ENCODE measurements at regions not wholly inside any gene's neighbourhood (a gene's known extent, or its start where the extent isn't known, plus 50 kb on each side); places are given as distances from the start of the nearest gene placed in this dataset.
"Not testable (repeated sequence)": the region's sequence is repeated elsewhere in the genome, so short reads cannot be mapped to it uniquely, and the experiment has no call there.

DNA sequence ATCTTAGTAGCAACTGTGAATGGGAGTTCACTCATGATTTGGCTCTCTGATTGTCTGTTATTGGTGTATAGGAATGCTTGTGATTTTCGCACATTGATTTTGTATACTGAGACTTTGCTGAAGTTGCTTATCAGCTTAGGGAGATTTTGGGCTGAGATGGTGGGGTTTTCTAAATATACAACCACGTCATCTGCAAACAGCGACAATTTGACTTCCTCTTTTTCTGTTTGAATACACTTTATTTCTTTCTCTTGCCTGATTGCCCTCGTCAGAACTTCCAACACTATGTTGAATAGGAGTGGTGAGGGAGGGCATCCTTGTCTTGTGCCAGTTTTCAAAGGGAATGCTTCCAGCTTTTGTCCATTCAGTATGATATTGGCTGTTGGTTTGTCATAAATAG is 1883.1 kb upstream of the TENM3 start:
- not testable (repeated sequence) for DNase-seq

DNA sequence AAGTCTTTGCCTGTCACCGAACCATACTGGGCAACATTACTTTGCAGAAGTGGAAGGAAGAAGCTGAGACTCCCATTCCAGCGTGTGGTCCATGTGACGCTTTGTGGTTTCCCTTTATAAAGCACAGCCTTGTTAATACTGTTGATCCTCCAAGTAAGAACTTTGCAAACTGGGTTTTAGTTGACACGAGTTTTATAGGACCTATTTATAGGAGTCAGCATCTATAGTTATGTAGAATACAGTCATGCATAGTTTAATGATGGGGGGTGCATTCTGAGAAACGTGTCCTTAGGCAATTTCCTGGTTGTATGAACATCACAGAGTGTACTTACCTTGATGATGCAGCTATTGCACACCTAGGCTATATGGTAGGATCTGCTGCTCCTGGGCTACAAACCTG is 1879.4 kb upstream of the TENM3 start:
- no peak for DNase-seq

DNA sequence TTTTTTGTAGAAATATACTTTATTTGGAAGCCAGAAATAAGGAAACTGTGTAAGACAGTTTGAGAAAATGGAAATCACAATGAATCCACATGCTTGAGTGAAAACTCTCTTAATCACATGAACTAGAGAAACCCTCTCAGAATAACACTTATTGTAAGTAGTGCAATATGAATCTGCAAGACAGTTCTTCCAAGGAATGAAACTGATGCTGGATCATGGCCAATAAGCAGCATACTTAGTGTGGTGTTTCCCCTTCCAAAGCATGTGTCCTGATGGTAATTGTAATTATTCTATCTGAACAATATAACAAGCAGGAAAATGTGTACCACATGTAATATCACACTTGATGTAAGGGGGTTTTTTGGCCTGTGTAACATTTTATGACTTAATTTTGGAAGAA is 1870.5 kb upstream of the TENM3 start:
- no peak for DNase-seq

DNA sequence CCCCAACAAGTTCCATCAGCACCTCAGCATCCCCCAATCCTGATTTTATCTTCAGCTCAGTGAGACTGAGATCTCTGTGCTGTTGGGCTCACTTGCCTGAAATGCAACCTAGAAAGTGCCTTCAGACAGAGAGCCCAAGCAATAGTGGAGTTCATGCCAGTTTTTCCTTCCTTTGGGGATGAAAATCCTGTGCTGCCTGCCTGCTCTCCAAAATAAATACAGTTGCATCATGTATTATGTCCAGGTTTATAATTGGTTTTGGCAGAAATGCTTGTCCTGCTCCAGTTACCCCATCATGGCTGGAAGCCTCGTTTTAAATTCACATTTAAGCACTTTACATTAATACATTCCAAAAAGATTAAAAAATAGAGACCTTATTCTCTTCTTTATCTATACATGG is 1865.5 kb upstream of the TENM3 start:
- no peak for DNase-seq

DNA sequence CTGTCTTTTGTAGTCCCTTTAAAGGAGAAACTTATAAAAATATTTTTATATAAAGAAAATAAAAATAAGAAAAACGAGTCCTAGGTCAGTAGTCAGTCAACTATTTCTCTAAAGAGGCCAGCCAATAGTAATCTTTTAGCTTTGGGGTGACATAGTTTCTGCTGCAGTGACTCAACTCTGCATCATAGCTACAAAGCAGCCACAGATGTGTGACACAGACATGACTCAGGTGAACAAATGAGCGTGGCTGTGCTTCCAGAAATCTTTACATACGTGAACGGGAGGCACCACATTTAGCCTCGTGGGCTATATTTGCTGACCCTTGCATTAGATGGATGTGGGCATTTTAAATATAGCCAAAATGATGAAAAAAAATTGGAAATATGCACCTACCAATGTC is 1862.5 kb upstream of the TENM3 start:
- DNase-seq = no peak

DNA sequence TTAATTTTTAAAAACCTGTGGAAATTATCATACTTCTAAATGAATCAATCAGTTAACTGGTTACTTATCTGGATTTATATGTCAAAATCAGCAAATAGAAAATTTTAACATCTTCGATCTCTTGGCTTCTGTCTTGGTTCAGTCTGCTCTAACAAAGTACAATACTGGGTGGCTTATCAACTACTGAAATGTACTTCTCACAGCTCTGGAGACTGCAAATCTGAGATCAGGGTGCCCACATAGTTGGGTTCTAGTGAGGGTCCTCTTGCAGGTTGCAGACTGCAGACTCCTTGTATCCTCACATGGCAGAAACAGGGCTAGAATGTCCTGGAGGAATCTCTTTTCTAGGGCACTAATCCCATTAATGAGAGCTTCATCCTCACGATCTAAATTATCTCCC is 1851.6 kb upstream of the TENM3 start:
- DNase-seq = no peak

DNA sequence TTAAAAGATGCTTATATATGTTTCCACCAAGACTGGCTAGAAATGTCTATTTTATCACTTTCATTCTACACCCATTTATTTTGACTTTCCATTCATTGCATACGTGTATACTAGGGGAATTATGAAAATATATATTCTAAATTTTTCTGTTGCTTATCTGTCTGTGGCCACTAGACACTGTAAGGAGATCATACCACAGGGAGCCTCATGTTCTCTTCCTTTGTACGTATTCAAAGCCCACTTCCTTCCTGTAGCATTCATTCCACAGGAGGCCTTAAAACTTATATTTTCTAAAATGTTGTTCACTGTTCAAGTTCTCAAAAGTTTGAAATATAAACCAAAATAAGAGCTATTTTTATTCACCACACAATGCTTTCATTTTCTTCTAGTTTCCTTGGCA is 1848.9 kb upstream of the TENM3 start:
- no peak for DNase-seq

DNA sequence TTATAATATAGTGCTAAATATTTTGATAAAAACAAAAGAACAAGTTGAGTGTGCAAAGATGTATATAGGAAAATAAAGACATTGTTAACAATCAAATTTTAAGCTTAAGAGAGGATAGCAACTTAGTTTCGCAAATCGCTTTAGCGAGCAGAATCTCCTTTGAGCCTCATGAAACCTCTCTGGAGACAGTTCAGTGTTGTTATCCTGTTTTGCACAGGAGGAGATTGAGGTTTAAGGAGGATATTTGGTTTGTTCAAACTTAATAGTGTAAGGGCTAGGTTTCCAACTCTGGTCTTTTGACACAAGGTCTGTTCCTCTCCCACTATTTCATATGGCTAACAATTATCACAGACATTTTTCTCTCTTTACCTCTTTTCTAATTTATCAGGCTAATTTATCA is 1848.5 kb upstream of the TENM3 start:
- DNase-seq = no peak

DNA sequence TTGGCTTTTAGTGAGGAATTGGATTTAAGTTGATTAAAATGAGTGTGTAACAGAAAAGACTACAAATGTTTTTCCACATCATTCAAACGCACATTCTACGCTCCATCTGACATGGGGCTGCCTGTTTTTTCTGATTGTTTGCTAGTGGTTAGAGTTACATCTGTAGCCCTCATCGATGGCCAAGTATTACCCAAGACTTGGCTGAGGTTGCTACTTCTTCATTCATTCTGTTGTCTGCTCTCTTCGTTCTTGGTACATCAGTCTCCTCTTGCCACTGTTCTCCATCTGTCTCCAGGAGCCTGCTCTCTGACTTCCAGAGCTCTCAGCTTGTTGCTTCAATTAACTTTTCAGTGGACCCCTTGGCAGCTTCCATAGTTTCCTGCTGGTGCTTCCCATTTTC is 1844.6 kb upstream of the TENM3 start:
- no peak for DNase-seq

DNA sequence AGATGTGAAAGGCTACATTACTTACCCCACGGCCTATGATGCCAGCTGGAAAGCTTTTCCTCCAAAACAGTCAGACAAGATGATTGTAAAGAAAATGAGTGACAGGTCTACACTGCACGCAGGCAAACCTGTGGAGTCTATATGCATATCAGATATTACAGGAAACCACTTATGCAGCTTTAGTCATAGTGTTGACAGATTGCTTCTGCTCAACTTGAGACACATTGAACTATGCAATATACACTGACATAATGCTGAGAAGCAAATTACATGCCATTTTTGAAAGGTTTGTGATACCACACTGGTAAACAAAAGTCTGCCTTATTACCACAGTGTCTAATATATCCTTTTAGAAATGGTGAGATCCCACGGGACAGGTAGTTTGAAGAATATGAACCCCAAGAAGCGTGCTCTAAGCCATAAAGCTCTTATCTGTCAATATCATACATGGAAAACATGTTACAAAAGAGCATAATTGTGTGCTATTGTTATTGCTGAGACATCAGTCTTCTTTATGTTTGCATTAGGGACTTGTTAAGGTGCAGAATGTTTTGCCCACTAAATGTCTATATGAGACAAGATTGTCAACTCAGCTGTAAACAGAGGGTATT is 1835.8 kb upstream of the TENM3 start:
- no peak for DNase-seq

DNA sequence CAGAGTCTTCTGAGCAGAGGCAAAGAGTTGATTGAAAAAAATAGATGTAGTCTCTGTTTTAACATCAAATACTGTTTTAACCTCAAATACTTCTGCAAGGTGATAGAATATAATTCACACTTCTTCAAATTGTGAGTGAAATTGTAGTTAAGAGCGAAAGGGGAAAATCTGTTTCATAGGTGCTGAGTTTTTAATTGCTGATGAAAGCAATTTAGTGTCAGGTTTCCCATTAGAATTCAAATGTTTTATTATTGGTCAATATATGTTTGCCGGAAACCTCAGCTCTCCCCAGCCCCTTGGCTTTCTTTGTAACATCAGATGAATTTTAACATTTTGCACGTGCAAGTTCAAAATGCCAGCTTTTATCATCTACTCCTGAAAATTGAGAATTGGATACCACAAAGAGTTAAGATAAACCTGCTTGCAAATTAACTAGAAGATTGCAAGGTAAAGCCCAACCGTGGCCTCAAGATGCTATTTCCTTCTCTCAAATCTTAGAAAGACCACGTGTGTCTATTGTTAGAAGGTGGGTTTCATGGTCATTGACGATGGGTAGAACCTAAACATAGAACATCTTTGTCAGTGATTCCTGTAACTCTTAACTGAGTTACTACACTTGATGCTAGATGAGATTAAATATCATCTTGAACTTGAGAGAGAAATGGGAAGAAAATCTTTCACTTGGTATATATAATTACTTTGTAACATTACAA is 1824.2 kb upstream of the TENM3 start:
- DNase-seq = no peak

DNA sequence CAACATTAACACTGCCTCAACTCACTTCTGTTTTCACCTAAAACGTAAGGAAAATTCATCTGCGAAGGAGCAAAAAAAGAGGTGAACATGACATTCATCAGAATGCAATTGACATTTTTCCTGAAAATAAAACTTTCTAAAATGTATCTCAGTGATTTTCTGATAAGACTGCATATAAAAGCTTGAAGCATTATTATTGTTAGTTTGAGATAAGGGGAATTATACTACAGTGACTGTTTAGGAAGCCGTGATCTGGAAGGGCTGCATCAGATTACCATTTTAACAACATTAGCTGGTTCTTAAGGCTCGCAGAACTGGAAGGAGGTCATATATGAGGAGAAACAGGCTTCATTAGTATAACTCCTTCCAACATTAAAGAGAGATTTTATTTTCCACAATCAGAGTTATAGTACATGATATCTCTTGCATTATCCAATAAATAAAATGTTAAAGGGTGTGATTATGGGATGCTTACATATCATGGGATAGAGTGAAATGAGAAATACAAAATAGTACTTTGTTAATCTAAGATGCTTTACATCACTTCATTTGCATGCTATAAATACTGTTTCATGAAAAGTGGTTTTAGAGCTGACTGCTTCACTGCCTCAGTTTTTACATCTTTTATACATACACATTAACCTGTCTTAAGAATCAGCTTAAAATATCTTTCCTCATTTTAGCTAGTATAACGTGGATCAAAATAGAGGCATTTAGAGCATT is 1820.1 kb upstream of the TENM3 start:
- no peak for DNase-seq

DNA sequence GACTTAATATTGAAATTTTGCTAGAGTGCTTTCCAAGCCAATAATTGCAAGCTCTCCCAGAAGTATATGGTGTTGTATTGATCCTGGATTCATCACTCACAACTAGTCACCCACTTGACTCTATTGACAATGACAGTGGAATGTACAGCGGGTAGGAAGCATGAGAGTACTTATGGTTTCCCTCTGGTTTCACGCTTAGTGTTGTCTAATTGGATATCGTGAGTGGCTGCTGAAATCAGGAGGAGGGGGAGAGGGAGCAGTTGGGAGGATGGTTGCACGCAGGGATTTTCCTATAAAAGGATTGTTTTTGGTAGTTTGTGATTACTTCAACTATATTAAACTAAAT is 1819.5 kb upstream of the TENM3 start:
- no peak for DNase-seq

DNA sequence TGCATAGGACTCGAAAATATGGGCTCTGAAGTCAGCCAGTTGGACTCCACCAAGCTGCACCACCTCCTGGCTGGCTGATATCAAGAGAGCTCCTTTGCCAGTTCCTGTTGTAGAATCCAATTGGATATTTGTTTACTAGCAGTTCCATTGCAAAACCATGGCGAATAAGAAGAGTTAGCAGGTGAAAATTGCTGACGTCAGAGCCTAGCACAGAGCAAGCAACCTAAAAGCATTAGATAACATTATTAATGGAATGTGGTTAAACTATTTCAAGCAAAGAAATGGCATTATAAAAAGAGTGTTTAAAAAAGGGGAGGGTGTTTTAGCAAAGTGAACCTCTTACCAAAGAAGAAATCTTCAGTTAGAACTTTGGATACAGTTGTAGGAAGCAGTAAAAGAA is 1816.3 kb upstream of the TENM3 start:
- no peak for DNase-seq

DNA sequence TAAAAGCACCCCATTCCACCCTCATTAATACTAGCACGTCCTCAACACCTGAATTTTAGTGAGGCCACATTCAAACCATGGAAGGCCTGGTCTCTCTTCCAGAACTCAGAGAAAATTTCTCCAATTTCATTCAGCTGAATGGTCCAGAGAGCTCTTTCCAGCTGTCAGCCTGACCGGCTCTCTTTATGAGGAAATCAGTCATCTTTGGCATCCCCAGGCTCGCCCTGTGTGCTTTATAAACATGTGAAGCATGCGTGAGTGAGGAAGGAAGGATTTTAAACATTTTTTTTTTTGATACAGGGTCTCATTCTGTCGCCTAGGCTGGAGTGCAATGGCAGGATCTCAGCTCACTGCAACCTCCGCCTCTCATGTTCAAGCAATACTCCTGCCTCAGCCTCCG is 1812.9 kb upstream of the TENM3 start:
- DNase-seq = no peak

DNA sequence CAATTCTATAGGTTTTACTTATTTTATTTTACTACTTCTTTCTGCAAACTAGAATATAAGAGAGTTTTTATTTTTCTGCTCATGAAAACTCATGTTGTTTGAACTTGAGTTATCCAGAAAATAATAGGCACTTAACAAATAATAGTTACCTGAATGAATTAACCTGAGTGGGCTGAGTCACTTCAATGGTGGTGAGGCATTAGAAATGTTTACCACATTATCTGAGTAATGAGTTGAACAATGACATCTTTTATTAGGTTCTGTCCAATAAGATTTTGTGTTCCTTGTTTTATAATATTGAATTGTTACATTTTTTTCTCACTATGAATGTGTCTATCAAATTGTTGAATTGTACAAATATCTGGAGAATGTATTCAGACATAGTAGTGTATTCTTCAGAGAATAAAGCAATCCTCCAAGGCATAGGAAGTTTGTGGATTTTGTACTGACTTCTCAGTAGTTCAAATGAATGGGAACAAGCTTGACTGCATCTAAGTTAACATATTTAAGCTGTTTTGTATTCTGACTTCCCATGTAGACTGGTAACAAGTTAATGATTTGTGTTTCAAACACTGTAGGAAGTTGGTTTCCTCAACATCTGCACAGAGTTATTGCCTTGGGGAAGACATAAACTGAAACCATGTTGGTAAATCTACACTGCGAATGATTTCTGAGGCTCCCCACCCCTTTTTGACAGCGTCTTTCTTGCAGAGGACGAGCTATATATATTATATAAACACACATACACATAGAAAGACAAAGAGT is 1808.9 kb upstream of the TENM3 start:
- DNase-seq = no peak

DNA sequence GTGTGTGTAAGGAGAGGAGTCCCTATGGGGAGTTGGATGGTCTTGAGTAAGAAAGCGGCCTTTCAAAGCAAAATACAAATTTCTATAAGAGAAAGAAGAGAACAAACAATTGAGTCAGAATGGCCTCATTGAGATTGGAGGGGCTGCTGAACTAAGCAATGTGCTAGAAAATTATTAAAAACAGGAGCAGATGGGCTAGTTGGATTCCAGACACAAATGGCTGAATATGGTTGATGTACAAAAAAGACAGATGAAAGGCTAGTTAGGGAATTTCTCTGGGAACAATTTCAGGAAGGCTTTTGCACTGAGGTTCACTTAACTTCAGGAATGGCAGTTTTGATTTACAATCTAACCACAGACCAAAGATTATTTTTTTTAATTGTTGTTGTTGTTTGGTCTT is 1806.8 kb upstream of the TENM3 start:
- no peak for DNase-seq

DNA sequence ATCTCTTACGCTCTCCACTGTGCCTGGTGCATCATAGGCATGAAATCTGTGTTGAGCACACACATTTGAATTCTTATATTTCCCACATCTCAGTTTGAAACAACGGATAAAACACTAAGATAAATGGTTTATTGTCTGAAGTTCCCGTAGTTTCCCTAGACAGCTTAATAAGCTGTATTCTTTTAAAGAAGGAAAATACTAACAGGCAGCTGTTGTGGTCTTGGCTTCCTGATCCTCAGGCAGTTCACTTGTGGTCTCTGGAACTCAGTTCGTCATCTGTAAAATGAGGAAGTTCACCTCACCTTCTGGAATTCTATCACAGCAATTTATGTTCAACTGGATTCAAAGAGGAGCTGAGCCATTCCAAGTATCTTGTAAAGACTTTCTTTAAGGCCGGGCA is 1805.6 kb upstream of the TENM3 start:
- no peak for DNase-seq

DNA sequence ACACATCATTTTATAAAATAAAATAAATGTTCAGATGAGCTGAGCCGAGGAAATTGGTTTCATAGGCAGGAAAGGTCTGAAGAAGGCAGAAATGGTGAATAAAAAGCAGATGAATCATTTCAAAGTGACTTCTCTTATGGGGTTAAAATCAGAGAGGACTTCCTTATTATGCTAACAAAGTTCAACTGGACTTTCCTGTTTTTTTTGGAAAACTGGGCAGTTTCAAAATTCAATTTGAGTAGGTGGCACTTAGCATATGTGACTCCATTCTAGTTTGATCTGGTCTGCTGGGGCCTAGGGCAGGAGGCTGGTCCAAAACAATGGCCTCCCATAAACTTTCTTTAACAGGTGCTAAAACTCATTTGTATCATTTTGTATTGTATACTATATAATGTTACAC is 1794.9 kb upstream of the TENM3 start:
- no peak for DNase-seq

DNA sequence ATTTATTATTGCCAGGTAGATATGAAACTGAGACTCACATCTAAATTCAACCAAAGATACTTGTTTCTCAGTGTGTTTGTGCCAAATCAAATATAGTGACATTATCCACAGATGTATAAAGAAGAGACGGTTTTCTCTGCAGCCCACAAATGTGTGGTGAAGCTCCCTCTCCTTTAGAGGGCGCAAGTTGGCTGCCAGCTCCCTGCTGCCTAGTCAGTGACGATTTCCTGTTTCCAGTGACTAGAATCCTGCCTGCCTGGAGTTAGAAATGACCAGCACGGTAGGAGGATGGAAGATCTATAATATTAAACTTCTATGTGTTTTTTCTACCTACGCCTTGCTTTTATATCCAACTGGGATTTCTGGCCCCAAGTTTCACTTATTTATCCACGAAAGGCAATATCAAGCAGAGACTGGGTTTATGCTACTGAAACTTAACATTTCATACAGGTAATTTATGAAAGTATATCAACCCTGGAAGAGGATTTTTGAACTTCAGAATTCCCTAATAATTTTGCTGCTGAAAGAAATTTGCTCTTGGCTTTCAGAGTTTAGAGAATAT is 1793.7 kb upstream of the TENM3 start:
- DNase-seq = no peak

DNA sequence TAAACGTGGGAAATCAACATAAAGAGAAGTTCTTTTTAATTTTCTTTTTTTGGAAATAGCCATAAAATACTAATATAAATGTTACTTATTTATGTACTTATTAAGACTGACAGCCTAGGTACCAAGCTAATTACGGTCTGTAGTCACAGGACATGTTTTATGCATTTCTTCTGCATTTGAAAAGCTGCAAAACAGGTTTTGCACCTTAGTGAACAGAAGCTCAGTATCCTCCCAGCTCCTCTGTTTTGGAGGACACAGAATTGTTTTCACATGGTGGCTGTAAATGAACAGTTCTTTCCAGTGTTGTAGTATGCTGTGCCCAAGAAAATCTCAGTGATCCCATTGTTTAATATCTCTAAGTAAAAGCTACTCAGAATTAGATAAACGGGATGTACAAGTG is 1788.0 kb upstream of the TENM3 start:
- DNase-seq = no peak

DNA sequence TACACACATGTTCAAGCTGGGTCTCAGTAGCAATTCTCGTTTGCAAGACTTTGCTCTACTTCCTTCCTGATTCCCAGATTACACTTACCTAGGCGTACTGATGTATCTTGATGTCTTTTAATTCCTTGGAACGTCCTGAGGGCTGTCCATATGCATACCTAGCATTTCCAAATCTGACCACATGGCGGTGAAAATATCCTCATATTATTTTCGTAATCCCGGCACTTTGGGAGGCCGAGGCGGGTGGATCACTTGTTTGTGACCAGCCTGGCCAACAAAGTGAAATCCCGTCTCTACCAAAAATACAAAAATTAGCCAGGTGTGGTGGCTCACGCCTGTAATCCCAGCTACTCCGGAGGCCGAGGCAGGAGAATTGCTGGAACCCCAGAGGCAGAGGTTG is 1786.3 kb upstream of the TENM3 start:
- DNase-seq = no peak

DNA sequence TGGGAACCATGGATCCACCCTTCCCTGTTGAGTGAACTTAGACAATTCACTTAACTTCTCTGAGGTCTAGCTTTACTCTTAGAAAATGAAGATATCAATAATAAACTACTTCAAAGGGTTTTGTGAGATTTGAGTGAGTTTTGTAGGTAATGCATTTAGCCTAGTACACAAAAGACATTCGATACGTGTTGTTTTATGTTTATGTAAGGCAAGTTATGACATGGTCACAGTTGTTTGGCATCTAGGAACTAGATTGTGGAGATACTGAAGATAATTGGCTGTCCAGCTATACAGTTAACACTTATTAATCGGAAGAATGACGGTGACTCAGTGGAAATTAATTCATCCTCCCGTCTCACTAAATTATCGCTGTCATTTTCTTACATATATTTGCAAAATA is 1781.1 kb upstream of the TENM3 start:
- DNase-seq = no peak

DNA sequence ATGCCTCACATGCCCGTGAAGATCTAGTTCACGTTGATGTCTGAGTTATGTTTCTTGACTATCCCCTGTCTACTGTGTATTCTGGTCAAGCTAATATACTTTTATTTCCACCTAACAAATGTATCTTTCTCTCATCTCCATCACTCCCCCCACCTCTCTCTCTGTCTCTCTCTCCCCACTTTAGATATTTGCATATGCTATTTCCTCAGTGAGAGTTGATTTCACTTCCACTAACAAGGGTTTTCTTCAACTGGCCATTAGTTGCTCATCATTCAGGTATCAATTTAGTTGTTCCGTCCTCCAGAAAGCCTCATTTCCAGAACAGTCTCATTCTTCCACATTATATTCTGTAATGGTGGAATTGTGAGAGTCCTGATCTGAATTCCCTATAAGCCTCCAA is 1777.8 kb upstream of the TENM3 start:
- no peak for DNase-seq

Data from stimulated activated CD8-positive, alpha-beta memory T cell treated with anti-CD3 and anti-CD28 coated beads, Interleukin-4, amount 100 ng/mL, for 48 hours (primary cell).